ENCODE measurements at regions not wholly inside any gene's neighbourhood (a gene's known extent, or its start where the extent isn't known, plus 50 kb on each side); places are given as distances from the start of the nearest gene placed in this dataset.
"Not testable (repeated sequence)": the region's sequence is repeated elsewhere in the genome, so short reads cannot be mapped to it uniquely, and the experiment has no call there.

GRCh38 chr17:71769850-71770249, 351.0 kb upstream of the SOX9 start:
- no peak for DNase-seq

GRCh38 chr17:71777048-71777640, 343.7 kb upstream of the SOX9 start:
- no peak for DNase-seq

- DNase-seq: no peak
These were observed 341.3 kb upstream of the SOX9 start for GRCh38 chr17:71779482-71779881.

GRCh38 chr17:71780596-71780995, 340.2 kb upstream of the SOX9 start:
- DNase-seq: no peak

- not testable (repeated sequence) for DNase-seq
These were observed 338.8 kb upstream of the SOX9 start for GRCh38 chr17:71782021-71782420.

- DNase-seq: no peak
These were observed 330.0 kb upstream of the SOX9 start for GRCh38 chr17:71790791-71791190.

GRCh38 chr17:71791311-71791710, 329.5 kb upstream of the SOX9 start:
- DNase-seq: no peak

- DNase-seq: no peak
These were observed 327.9 kb upstream of the SOX9 start for GRCh38 chr17:71792966-71793365.

GRCh38 chr17:71793518-71793917, 327.3 kb upstream of the SOX9 start:
- DNase-seq: no peak

- DNase-seq: no peak
These were observed 322.1 kb upstream of the SOX9 start for GRCh38 chr17:71798701-71799100.

- no peak for DNase-seq
These were observed 321.2 kb upstream of the SOX9 start for GRCh38 chr17:71799657-71800056.

GRCh38 chr17:71801301-71801700, 319.5 kb upstream of the SOX9 start:
- DNase-seq: no peak

GRCh38 chr17:71802663-71803062, 318.2 kb upstream of the SOX9 start:
- no peak for DNase-seq

- no peak for DNase-seq
These were observed 317.1 kb upstream of the SOX9 start for GRCh38 chr17:71803656-71804284.

GRCh38 chr17:71809537-71809936, 311.3 kb upstream of the SOX9 start:
- DNase-seq: no peak

GRCh38 chr17:71813861-71814260, 307.0 kb upstream of the SOX9 start:
- not testable (repeated sequence) for DNase-seq

GRCh38 chr17:71821511-71821910, 299.3 kb upstream of the SOX9 start:
- DNase-seq: no peak

GRCh38 chr17:71824671-71825070, 296.1 kb upstream of the SOX9 start:
- no peak for DNase-seq

GRCh38 chr17:71825687-71826086, 295.1 kb upstream of the SOX9 start:
- DNase-seq: no peak

- DNase-seq: no peak
These were observed 292.6 kb upstream of the SOX9 start for GRCh38 chr17:71828182-71828596.

- DNase-seq: no peak
These were observed 290.0 kb upstream of the SOX9 start for GRCh38 chr17:71830866-71831265.

- DNase-seq: no peak
These were observed 277.8 kb upstream of the SOX9 start for GRCh38 chr17:71842986-71843385.

- no peak for DNase-seq
These were observed 275.5 kb upstream of the SOX9 start for GRCh38 chr17:71845337-71845736.

- DNase-seq: no peak
These were observed 274.2 kb upstream of the SOX9 start for GRCh38 chr17:71846561-71847110.

All from NCI-H2029 (cell line).